Left lung (tissue), 4 donors: ENCODE measurements at regions not wholly inside any gene's neighbourhood (a gene's known extent, or its start where the extent isn't known, plus 50 kb on each side); places are given as distances from the start of the nearest gene placed in this dataset.

ENCODE experiments used
- ATAC-seq: fragments of 200-7000 bp; cut with Tn5 transposase; one replicate; pipeline ENCODE4 v1.9.1; 2020; ENCODE audit warnings: moderate library complexity
- DNase-seq, 4 donors: peaks; one replicate each; pipeline ENCODE4 v3.0.0-alpha.2; 2013 to 2020
- H3K27ac ChIP-seq, 2 donors: fragments of 200-600 bp; sonication (generic) in 1 of 2; one replicate each; pipeline versions ENCODE4 v1.5.0 to v1.8.0; 2020 to 2021
- H3K27me3 ChIP-seq, 2 donors: fragments of 200-600 bp; sonication (generic) in 1 of 2; one replicate each; pipeline versions ENCODE4 v1.5.0 to v1.8.0; 2020 to 2021
- H3K36me3 ChIP-seq, 2 donors: fragments of 200-600 bp; sonication (generic) in 1 of 2; one replicate each; pipeline versions ENCODE4 v1.5.0 to v1.8.0; 2020 to 2021
- H3K4me1 ChIP-seq, 2 donors: fragments of 200-600 bp; one replicate each; pipeline ENCODE4 v1.8.0; 2021
- H3K4me3 ChIP-seq, 2 donors: fragments of 200-600 bp; sonication (generic) in 1 of 2; one replicate each; pipeline versions ENCODE4 v1.5.0 to v1.8.0; 2020 to 2021; ENCODE audit warnings: mild to moderate bottlenecking in 1 of 2
- H3K9me3 ChIP-seq, 2 donors: fragments of 200-600 bp; sonication (generic) in 1 of 2; one replicate each; pipeline versions ENCODE4 v1.5.0 to v1.8.0; 2020 to 2021
- intact Hi-C, 2 donors: fragments of 100-400 bp; cut with DNase I; formaldehyde crosslinking; loops; one replicate each; pipeline versions ENCODE4 v1.11.2 to v1.14.2; 2022
- TF ChIP-seq, protein P1 (sequence below), 2 donors: fragments of 200-600 bp; sonication (generic) in 1 of 2; IDR thresholded peaks; one replicate each; pipeline versions ENCODE4 v1.5.0 to v1.8.0; 2021; ENCODE audit warnings: antibody characterized with exemption in 2 of 2
- donor health status: DM: no; HTN: yes; CAD: no.
- donor health status: DM: no; HTN: no; CAD: no.

DNA sequence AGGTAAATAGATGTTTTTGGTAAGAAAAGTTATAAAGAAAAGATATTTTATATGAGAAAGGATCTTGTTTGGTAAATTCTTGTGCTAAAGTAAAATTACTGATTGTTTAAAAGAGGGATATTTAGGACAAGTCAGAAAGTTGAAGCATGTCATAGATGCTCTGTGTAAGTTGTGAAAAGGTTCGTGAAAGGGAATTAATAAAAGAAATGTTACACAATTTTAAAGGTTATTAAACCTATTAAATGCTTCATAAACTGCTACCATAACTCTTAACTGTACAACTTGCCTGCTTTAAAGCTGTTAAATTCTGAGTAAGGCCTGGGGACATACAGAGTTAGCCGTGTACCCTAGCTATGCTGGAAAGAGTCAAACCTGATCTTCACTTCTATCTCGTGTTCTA is 634.1 kb downstream of the ACTR3B start:
- Histone ChIP-seq H3K27me3 (no peaks in the 10 kb centered on the region), H3K36me3 (no peaks in the 10 kb centered on the region), H3K9me3 (peaks cover 0 to 38% of the 10 kb centered on the region in 2 donors), H3K27ac (no peak overlapping the region), H3K4me3 (no peak overlapping the region), H3K4me1 (no peaks in the 10 kb centered on the region)
- ATAC-seq (no peak), DNase-seq (no peak)
- intact Hi-C loops = no loop called here
- TF ChIP-seq, protein P1, sequence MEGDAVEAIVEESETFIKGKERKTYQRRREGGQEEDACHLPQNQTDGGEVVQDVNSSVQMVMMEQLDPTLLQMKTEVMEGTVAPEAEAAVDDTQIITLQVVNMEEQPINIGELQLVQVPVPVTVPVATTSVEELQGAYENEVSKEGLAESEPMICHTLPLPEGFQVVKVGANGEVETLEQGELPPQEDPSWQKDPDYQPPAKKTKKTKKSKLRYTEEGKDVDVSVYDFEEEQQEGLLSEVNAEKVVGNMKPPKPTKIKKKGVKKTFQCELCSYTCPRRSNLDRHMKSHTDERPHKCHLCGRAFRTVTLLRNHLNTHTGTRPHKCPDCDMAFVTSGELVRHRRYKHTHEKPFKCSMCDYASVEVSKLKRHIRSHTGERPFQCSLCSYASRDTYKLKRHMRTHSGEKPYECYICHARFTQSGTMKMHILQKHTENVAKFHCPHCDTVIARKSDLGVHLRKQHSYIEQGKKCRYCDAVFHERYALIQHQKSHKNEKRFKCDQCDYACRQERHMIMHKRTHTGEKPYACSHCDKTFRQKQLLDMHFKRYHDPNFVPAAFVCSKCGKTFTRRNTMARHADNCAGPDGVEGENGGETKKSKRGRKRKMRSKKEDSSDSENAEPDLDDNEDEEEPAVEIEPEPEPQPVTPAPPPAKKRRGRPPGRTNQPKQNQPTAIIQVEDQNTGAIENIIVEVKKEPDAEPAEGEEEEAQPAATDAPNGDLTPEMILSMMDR (IDR thresholded peaks at IDR 0.05) = no peak

DNA sequence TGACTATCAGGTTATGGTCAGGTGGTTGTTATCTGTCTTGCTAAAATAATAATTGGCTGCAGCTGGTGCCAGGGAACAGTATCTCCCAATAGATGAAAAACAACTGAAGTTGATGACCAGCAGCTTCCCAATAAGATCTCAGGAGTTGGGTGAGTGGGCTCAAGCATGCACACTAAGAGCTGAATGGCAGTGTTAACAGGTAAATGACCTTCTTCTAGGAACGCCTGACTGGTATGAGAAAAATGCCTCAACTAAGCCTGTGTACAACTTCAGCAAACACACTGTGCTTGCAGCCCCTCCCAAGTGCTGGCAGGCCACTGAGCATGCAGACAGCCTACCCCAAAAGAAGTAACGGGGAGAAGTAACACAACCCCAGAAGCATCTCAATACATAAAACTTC is 636.9 kb downstream of the ACTR3B start:
- H3K9me3 ChIP-seq = peaks cover 0 to 21% of the 10 kb centered on the region in 2 donors
- H3K27me3 ChIP-seq = no peaks in the 10 kb centered on the region
- no peaks in the 10 kb centered on the region for H3K36me3 ChIP-seq
- TF ChIP-seq, protein P1 (IDR thresholded peaks at IDR 0.05) = no peak
- DNase-seq = no peak
- no peak overlapping the region for H3K27ac ChIP-seq
- H3K4me3 ChIP-seq = no peak overlapping the region
- peak; percentile 57 for ATAC-seq
- intact Hi-C loops = no loop called here
- H3K4me1 ChIP-seq = no peaks in the 10 kb centered on the region

DNA sequence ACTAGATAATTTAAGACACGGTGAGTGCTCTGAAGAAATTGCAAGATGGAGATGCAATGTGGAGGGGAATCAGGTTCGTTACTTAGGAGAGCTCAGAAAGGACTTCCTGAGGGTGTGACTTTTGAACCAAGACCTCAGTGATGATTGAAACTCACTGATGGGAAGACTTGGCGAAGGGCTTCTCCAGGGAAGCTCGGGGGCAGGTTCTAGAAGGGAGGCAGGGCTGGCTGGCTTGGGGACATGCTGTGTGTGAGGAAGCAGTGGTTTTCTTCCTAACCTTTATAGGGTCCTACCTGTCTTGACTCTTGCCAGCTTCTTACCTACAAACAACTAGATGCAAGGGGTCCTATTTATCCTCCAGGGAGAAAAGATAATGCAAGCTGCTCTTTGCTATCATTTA is 637.9 kb downstream of the ACTR3B start:
- TF ChIP-seq, protein P1 (IDR thresholded peaks at IDR 0.05) = no peak
- no peak overlapping the region for H3K27ac ChIP-seq
- H3K4me1 ChIP-seq = no peaks in the 10 kb centered on the region
- peaks cover 0 to 11% of the 10 kb centered on the region in 2 donors for H3K9me3 ChIP-seq
- H3K4me3 ChIP-seq = no peak overlapping the region
- DNase-seq (no peak), ATAC-seq (no peak)
- no peaks in the 10 kb centered on the region for H3K36me3 ChIP-seq
- no peaks in the 10 kb centered on the region for H3K27me3 ChIP-seq
- intact Hi-C loops = no loop called here

DNA sequence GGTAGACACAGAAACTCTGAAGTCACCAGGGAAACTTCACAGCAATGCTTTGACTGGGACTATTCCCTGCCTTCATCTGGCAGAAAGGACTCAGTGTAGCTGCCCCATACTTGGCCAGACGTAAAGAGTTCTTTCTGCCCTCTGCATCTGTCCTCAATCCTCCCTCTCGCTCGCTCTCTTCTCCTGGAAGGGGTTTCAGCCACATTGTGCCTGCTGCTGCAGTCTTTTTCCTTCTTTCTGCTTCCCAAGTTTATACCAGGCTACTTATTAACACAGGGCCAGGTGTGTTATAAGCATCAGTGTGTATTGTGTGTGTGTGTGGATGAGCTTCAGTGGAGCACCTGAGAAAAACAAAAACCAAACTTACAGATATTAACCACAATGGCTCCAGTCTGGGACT is 638.4 kb downstream of the ACTR3B start:
- DNase-seq (no peak), ATAC-seq (no peak)
- TF ChIP-seq, protein P1 (IDR thresholded peaks at IDR 0.05) = no peak
- no peak overlapping the region for H3K27ac ChIP-seq
- H3K36me3 ChIP-seq = no peaks in the 10 kb centered on the region
- H3K9me3 ChIP-seq = peaks cover 0 to 7% of the 10 kb centered on the region in 2 donors
- H3K4me3 ChIP-seq = no peak overlapping the region
- no peaks in the 10 kb centered on the region for H3K27me3 ChIP-seq
- intact Hi-C loops = no loop called here
- H3K4me1 ChIP-seq = no peaks in the 10 kb centered on the region

DNA sequence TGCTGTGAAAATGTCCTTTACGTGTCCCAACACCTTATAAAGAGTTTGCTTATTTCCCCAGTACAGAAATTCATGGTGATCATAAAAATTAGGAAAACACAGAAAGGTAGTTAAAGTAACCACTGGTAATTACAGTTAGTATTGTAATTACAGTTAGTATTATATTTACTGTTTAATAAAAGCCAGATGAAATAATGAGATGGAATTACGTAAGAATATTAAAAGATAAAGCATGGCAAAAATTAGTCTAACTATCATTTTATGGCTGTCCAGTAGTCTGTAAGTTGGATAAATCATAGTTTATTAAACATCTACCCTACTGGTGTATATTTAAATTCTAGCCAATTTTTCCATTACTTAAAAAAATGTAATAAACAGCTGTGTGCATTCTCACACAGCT is 638.8 kb downstream of the ACTR3B start:
- Histone ChIP-seq H3K36me3 (no peaks in the 10 kb centered on the region), H3K4me3 (no peak overlapping the region), H3K27me3 (no peaks in the 10 kb centered on the region), H3K9me3 (peaks cover 0 to 6% of the 10 kb centered on the region in 2 donors), H3K27ac (no peak overlapping the region), H3K4me1 (no peaks in the 10 kb centered on the region)
- ATAC-seq = no peak
- TF ChIP-seq, protein P1 (IDR thresholded peaks at IDR 0.05) = no peak
- intact Hi-C loops = no loop called here
- DNase-seq = no peak
